Suppressor macrophage treated with lipopolysaccharide for 1 hour (primary cell): ENCODE measurements at regions not wholly inside any gene's neighbourhood (a gene's known extent, or its start where the extent isn't known, plus 50 kb on each side); places are given as distances from the start of the nearest gene placed in this dataset.
"Not testable (repeated sequence)": the region's sequence is repeated elsewhere in the genome, so short reads cannot be mapped to it uniquely, and the experiment has no call there.

Experiments
- DNase-seq, 3 donors: peaks; one replicate each; pipeline ENCODE4 v3.0.0-alpha.2; 2020 to 2022

GRCh38 chr15:38746211-38746610 is 181.6 kb upstream of the RASGRP1 start:
- no peak for DNase-seq

DNA sequence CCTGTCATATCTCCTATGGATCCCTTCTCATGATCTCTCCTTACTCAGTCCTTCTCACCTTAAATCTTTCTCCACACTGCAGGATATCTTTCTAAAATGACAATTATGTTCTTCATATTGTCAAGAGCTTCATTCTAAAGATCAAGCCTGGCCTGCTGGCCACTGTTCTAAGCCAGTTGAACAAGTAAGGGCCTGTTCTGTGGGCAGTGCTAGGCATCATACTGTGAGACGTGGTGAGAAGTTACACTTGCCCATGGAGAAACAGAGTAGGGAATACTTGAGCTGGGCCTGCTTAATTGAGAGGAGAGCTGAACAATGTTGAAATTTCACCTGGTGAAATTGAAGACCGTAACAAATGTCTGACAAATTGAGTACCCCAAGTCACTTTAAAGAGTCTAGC is 184.1 kb upstream of the RASGRP1 start:
- no peak for DNase-seq

- DNase-seq = no peak
These were observed 186.2 kb upstream of the RASGRP1 start for GRCh38 chr15:38750786-38751185.

DNA sequence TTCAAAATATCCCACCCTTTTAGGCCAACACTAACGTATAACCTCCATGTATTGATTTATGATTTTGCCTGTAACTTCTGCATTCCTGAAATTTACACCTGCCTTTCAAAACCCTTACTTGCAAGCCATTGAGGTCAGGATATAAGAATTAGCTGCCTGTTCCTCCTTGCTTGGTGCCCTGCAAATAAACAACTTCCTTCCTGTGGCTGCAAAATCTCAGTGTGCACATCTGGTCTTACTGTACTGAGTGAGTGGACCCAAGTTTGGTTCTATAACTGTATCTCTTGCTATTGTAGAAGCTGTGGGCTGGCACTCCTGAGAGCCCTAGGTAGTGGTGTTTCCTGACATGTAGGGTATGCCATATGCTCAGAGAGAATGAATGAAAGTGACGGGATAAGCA is 191.1 kb upstream of the RASGRP1 start:
- no peak for DNase-seq

DNA sequence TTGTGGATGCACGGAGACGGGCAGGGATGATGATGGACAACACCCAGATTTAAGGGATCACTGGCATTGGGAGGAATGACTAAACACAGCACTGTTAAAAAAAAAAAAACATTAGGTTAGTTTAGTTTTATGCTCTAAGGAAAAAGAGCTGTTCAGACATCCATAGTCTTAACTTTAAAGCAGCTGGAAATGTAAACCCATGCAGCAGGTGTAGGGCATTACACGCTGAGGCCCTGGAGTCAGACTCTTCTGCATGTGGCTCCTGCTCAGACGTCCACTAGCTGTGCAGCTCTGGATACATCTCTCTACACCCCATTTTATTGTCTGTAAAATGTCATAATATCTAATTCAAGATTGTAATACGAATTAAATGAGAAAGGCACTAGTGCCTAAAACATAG is 191.8 kb upstream of the RASGRP1 start:
- no peak for DNase-seq

GRCh38 chr15:38758043-38758442 is 193.4 kb upstream of the RASGRP1 start:
- DNase-seq = no peak

DNA sequence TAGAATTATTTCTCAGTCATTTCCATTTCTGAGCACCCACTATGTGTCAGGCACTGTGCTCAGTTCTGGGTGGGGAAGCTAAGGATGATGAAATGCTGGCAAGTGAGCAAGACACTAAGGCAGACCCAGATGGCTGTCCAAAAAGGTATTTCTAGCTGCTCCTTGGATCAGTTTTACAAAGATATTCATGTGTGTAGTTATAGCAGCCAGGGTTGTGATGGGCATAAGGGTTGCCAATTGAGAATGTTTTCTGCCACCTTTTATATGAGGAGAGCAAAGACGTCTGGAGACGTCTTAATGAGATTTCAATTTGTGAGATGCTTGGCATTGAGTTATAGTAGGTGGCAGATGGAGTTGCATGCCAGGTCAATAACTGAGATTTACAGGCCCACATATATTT is 197.1 kb upstream of the RASGRP1 start:
- no peak for DNase-seq

- DNase-seq = no peak
These were observed 204.4 kb upstream of the RASGRP1 start for GRCh38 chr15:38768970-38769369.

GRCh38 chr15:38769492-38769891 is 204.9 kb upstream of the RASGRP1 start:
- DNase-seq = no peak

- not testable (repeated sequence) for DNase-seq
These were observed 209.5 kb upstream of the RASGRP1 start for GRCh38 chr15:38774076-38774475.

DNA sequence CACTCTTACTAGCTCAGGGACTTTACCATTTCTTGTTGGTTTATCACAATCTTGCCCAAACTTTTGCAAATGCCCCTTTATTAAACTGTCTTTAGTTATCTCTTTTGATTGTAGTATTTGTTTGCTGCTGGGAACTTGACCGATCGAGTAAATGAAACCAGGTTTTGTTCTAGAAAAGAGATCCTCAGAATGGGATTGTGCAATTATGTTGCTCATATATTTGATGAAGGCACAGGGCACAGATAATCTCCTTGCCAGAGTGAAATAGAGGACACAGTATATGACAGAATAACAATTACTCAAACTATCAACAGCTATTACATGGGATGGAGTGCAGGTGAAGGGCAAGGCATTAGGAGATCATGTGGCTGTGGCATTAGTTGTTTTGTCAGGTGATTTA is 216.6 kb upstream of the RASGRP1 start:
- no peak for DNase-seq

- DNase-seq = no peak
These were observed 217.5 kb upstream of the RASGRP1 start for GRCh38 chr15:38782156-38782555.

DNA sequence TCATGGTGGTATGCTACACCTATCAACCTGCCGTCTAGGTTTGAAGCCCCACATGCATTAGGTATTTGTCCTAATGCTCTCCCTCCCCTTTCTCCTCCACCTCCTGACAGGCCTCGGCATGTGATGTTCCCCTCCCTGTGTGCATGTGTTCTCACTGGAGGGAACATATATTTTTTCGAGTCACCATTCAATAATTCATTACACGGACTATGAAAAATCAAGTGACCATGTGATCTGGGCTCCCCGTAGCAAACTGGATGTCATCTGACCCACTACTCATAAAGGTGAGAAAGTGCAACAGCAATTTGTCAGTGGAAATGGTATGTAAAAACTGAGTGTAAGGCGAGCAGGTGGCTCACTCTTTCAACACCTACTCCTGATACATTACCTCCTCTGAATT is 224.3 kb upstream of the RASGRP1 start:
- no peak for DNase-seq

- no peak for DNase-seq
These were observed 225.0 kb upstream of the RASGRP1 start for GRCh38 chr15:38789566-38789965.

DNA sequence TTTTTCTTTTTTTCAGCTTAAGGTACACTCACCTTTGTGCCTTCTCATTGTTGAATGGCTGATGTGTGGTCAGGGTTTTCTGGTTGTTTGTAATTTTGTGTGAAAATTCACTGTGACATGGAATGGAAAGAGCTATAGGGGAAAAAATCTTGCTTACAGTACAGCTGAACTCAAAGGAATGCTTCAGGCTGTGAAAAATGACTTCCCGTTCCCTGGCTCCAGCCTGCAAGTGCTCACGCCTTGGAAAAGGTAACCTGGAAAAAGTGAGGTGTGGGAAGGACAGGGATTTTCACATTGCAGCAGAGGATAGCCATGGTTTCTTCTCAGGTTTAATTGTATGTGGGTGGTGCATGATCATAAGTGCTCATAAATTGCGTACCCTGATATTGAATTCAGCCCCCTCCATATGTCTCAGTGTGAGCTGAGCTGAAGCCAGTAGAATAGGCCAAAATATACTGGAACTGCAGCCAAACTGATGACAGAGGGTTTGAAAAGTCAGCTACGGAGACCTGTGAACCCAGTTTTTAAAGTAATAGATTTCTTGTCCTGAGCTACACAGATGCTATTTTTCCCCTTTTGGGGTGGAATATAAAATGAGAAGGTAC is 228.7 kb upstream of the RASGRP1 start:
- no peak for DNase-seq

DNA sequence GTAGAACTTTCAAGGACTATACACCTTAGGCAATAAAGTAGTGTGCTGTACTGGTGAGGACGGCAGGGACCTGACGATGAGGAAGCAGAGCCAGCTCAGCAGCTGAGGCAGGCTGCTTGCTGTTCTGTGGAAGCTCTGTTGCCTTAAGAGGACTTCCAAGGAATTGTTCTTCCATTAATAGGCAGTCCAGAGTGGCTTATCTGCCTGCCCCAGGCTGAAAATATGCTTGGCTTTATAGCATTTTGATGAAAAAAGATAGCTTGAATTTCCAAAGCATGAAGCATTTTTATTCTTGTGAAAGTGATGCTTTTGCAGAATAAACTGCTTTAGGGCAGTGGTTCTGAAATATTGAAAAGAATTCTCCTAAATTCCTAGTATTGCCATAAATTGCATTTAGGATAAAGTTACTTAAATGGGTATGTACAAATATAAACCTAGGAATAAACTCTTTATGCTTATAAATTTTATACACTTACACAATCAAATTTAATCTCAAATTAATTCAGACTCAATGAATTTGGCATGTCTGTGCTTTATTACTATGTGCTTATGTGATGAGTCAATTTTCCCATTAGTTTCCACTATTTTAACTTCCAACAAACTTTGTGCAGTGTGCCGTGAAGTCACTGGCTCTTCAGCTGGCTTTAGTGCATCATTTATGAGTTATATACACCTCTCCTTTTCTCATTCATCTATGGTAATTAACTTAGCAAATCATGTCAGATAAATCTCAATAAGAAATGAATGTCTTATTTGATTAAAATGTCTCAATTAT is 231.0 kb upstream of the RASGRP1 start:
- DNase-seq = no peak

DNA sequence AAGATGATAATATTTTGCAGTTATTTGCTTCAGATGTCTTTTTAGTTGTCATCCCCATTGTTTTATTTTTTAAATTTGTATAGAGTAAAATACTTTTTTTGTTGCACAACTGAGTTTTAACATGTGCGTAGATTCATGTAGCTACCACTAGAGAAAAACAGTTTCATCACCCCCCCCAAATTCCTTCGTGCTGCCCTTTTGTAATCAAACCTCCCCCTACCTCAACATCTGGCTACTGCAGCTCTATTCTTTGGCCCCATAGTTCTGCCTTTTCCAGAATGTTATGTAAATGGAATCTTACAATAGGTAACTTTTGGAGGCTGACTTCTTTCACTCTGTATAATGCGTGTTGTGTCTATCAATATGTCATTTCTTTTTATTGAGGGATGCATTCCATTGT is 232.0 kb upstream of the RASGRP1 start:
- DNase-seq = no peak

GRCh38 chr15:38797506-38797905 is 232.9 kb upstream of the RASGRP1 start:
- DNase-seq = not testable (repeated sequence)

GRCh38 chr15:38799202-38799601 is 234.6 kb upstream of the RASGRP1 start:
- peak in 1 of 3 donors; percentile 29 for DNase-seq

GRCh38 chr15:38809621-38810020 is 245.0 kb upstream of the RASGRP1 start:
- no peak for DNase-seq

- no peak for DNase-seq
These were observed 246.1 kb upstream of the RASGRP1 start for GRCh38 chr15:38810686-38811085.

DNA sequence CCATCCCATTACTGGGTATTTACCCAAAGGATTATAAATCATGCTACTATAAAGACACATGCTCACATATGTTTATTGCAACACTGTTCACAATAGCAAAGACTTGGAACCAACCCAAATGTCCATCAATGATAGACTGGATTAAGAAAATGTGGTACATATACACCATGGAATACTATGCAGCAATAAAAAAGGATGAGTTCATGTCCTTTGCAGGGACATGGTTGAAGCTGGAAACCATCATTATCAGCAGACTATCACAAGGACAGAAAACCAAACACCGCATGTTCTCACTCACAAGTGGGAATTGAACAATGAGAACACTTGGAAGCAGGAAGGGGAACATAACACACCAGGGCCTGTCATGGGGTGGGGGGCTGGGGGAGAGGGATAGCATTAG is 249.6 kb upstream of the RASGRP1 start:
- not testable (repeated sequence) for DNase-seq

DNA sequence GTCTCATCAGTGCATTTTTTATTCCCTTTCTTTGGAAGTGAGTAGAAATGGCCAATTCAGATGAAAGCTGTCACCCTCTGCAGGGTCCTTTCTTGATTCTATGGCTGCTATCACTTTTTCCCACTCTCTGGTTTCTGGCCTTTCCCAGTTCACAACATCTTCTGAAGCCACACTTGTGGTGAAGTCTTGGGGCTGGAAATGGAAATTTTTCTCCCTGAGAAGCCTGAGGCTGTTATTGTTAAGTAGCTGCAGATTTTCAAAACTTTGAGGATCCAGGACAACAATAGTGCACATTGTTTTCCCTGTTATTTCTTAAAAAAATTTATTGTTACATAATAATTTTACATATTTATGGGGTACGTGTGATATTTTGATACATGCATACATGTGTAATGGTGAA is 250.3 kb upstream of the RASGRP1 start:
- DNase-seq = no peak

GRCh38 chr15:38817427-38818156 is 253.0 kb upstream of the RASGRP1 start:
- DNase-seq = peak; percentile 73 to 74 (median 73)
